A549 (cell line): ENCODE measurements at regions not wholly inside any gene's neighbourhood (a gene's known extent, or its start where the extent isn't known, plus 50 kb on each side); places are given as distances from the start of the nearest gene placed in this dataset.

Experiments used
- ATAC-seq, 2 experiments: fragments of 200-7000 bp in 1 of 2; fragments of >200 bp in 1 of 2; cut with Nextera tagmentation in 1 of 2; cut with Tn5 transposase in 1 of 2; 3 replicates each; pipeline versions ENCODE4 v1.8.0 to v1.9.1; 2018 to 2020; ENCODE audit warnings: mild to moderate bottlenecking in 1 of 2, moderate library complexity in 1 of 2
- CTCF ChIA-PET: fragments of 300-600 bp; sonication (Branson Sonifier 250); formaldehyde crosslinking; extraction: SDS; loops from one replicate; lab custom pipeline; 2021; ENCODE audit warnings: antibody characterized with exemption, inconsistent platforms; lab: Yijun Ruan, JAX
- POLR2A ChIA-PET: fragments of 350-600 bp; formaldehyde crosslinking; extraction: SDS; loops from one replicate; lab custom pipeline; 2021; ENCODE audit warnings: antibody characterized with exemption, inconsistent platforms; lab: Yijun Ruan, JAX
- DNase-seq, 2 experiments: peaks; one replicate each; pipeline versions ENCODE4 v3.0.0 to v3.0.0-alpha.2; 2011 to 2016; ENCODE audit warnings: low read depth in 1 of 2, low spot score in 1 of 2
- FAIRE-seq: peaks from 2 replicates; lab custom pipeline; 2011; peaks lifted over from hg19 to GRCh38; lab: Jason Lieb, UNC
- H3K27ac ChIP-seq, 2 experiments: fragments of >200 bp; sonication (Bioruptor Twin); formaldehyde crosslinking; 3 replicates each; pipeline ENCODE4 v1.5.1; 2016 to 2017
- H3K4me1 ChIP-seq: fragments of >200 bp; sonication (Bioruptor Twin); formaldehyde crosslinking; 3 replicates; pipeline ENCODE4 v1.6.1; 2016
- H3K4me2 ChIP-seq: fragments of >200 bp; sonication (Bioruptor Twin); formaldehyde crosslinking; 3 replicates; pipeline ENCODE4 v1.6.1; 2016
- H3K4me3 ChIP-seq: fragments of >200 bp; sonication (Bioruptor Twin); formaldehyde crosslinking; 3 replicates; pipeline ENCODE4 v1.5.1; 2016
- H3K9me3 ChIP-seq: fragments of >200 bp; sonication (Bioruptor Twin); formaldehyde crosslinking; 3 replicates; pipeline ENCODE4 v1.6.1; 2016
- CBX2 ChIP-seq: fragments of 200-600 bp; sonication (generic); IDR thresholded peaks from 2 replicates; pipeline ENCODE4 v1.6.1; 2016; ENCODE audit warnings: low read depth, mild to moderate bottlenecking, borderline replicate concordance
- CBX8 ChIP-seq: fragments of 200-600 bp; sonication (generic); IDR thresholded peaks from 2 replicates; pipeline ENCODE4 v1.6.1; 2016
- CHD4 ChIP-seq: fragments of 200-600 bp; sonication (generic); IDR thresholded peaks from 2 replicates; pipeline ENCODE4 v1.6.1; 2016; ENCODE audit warnings: antibody characterized with exemption, mild to moderate bottlenecking, borderline replicate concordance
- EHMT2 ChIP-seq: fragments of 200-600 bp; sonication (generic); IDR thresholded peaks from 2 replicates; pipeline ENCODE4 v1.6.1; 2016; ENCODE audit warnings: antibody characterized with exemption, low read depth, mild to moderate bottlenecking, moderate library complexity
- ELK1 ChIP-seq: fragments of 150-350 bp; IDR thresholded peaks from 2 replicates; pipeline ENCODE4 v1.6.1; 2014; ENCODE audit warnings: low read depth, mild to moderate bottlenecking, low read length
- EP300 ChIP-seq, 2 experiments: fragments of >200 bp; sonication (Bioruptor Twin); formaldehyde crosslinking; IDR thresholded peaks; 2 replicates in 1 of 2; 3 replicates in 1 of 2; pipeline ENCODE4 v1.6.1; 2016 to 2017
- ESRRA ChIP-seq: fragments of 150-350 bp; IDR thresholded peaks from 2 replicates; pipeline ENCODE4 v1.6.1; 2014; ENCODE audit warnings: mild to moderate bottlenecking, low read length, borderline replicate concordance
- FOSB ChIP-seq: fragments of 250-450 bp; sonication (Bioruptor Pico); IDR thresholded peaks from 2 replicates; pipeline ENCODE4 v1.5.0; 2020; ENCODE audit warnings: mild to moderate bottlenecking, moderate library complexity
- FOXS1 ChIP-seq: fragments of 250-450 bp; sonication (Bioruptor Pico); IDR thresholded peaks from 2 replicates; pipeline ENCODE4 v1.5.0; 2020; ENCODE audit warnings: mild to moderate bottlenecking, moderate library complexity
- HMGXB4 ChIP-seq: fragments of 250-450 bp; sonication (Bioruptor Pico); IDR thresholded peaks from 2 replicates; pipeline ENCODE4 v1.5.0; 2021; ENCODE audit warnings: mild to moderate bottlenecking, moderate library complexity, borderline replicate concordance
- HOXA7 ChIP-seq: fragments of 250-450 bp; sonication (Bioruptor Pico); IDR thresholded peaks from 2 replicates; pipeline ENCODE4 v1.5.0; 2020; ENCODE audit warnings: mild to moderate bottlenecking, moderate library complexity
- HOXB13 ChIP-seq: fragments of 250-450 bp; sonication (Bioruptor Pico); IDR thresholded peaks from 2 replicates; pipeline ENCODE4 v1.5.0; 2020; ENCODE audit warnings: low read depth, mild to moderate bottlenecking, moderate library complexity
- MAFK ChIP-seq: fragments of 450-650 bp; IDR thresholded peaks from 2 replicates; pipeline ENCODE4 v1.6.1; 2014; ENCODE audit not compliant: partially characterized antibody
- MAZ ChIP-seq: fragments of 150-350 bp; IDR thresholded peaks from 2 replicates; pipeline ENCODE4 v1.6.1; 2014; ENCODE audit warnings: antibody characterized with exemption, low read depth, low read length, borderline replicate concordance
- POLR2A ChIP-seq: IDR thresholded peaks from 2 replicates; pipeline ENCODE4 v1.6.1; 2012; ENCODE audit warnings: mild to moderate bottlenecking, low read length
- POLR2AphosphoS2 ChIP-seq: conservative IDR thresholded peaks from 2 replicates; pipeline ENCODE4 v1.6.1; 2012; ENCODE audit warnings: low read length, improper control_type of control experiment, inconsistent platforms
- RCOR1 ChIP-seq: fragments of 150-350 bp; IDR thresholded peaks from 2 replicates; pipeline ENCODE4 v1.6.1; 2014; ENCODE audit warnings: antibody characterized with exemption, low read length, low read depth
- REST ChIP-seq: fragments of 200-600 bp; sonication (generic); IDR thresholded peaks from 2 replicates; pipeline ENCODE4 v1.6.1; 2016; ENCODE audit warnings: antibody characterized with exemption, mild to moderate bottlenecking, moderate library complexity
- RFX5 ChIP-seq: fragments of 450-650 bp; IDR thresholded peaks from 2 replicates; pipeline ENCODE4 v1.7.1; 2014; ENCODE audit warnings: antibody characterized with exemption, mild to moderate bottlenecking, moderate library complexity
- RNF2 ChIP-seq: fragments of 200-600 bp; sonication (generic); IDR thresholded peaks from 2 replicates; pipeline ENCODE4 v1.6.1; 2016; ENCODE audit warnings: low read depth, mild to moderate bottlenecking, antibody characterized with exemption, moderate library complexity, borderline replicate concordance
- SMC3 ChIP-seq: fragments of >200 bp; sonication (Bioruptor Twin); formaldehyde crosslinking; IDR thresholded peaks from 3 replicates; pipeline ENCODE4 v1.6.1; 2018; ENCODE audit warnings: inconsistent platforms
- SREBF2 ChIP-seq: fragments of 450-650 bp; IDR thresholded peaks from 2 replicates; pipeline ENCODE4 v1.6.1; 2014; ENCODE audit warnings: mild to moderate bottlenecking, moderate library complexity
- USF2 ChIP-seq: fragments of 450-650 bp; IDR thresholded peaks from 2 replicates; pipeline ENCODE4 v1.6.1; 2014; ENCODE audit warnings: antibody characterized with exemption
- ZFP36 ChIP-seq: fragments of 450-650 bp; IDR thresholded peaks from 2 replicates; pipeline ENCODE4 v1.6.1; 2014; ENCODE audit warnings: borderline replicate concordance; ENCODE audit not compliant: partially characterized antibody
- WGBS: methylation state at CpG from one replicate; pipeline ENCODE4 v1.1.6; 2017; ENCODE audit errors: missing lambda C conversion rate; 5-methylcytosine and 5-hydroxymethylcytosine counted together

GRCh38 chr4:165548702-165549101 lies 169.9 kb downstream of the CPE start:
- TF ChIP-seq HMGXB4 (CRISPR knock-in tag), result no peak
- TF ChIP-seq POLR2AphosphoS2, result no peak
- no peak for TF ChIP-seq EHMT2
- no peak for TF ChIP-seq REST
- TF ChIP-seq EP300 (IDR thresholded peaks at IDR 0.05), result no peak
- no peak for TF ChIP-seq SMC3
- no peak for TF ChIP-seq POLR2A
- Histone ChIP-seq H3K4me2 (no peak overlapping the region), H3K4me1 (no peaks in the 10 kb centered on the region), H3K27ac (no peak overlapping the region), H3K9me3 (no peaks in the 10 kb centered on the region), H3K4me3 (no peak overlapping the region)
- no peak for ATAC-seq
- ChIA-PET CTCF (interaction anchor here (1.0 kb wide), 1 partner anchor 55 kb away, joined by 3 read pairs; no protein-coding TSS in a partner anchor), POLR2A (no interaction called here)
- no peak for FAIRE-seq
- DNase-seq, result no peak
- 18% methylated on average over 2 of the region's 2 CpGs for WGBS

GRCh38 chr4:165553221-165553810 lies 174.5 kb downstream of the CPE start:
- no peak for ATAC-seq
- H3K27ac ChIP-seq, result no peak overlapping the region
- FAIRE-seq, result no peak
- TF ChIP-seq SREBF2 (no peak), HOXA7 (no peak), FOXS1 (no peak), ESRRA (no peak), USF2 (no peak), CBX8 (no peak), ELK1 (no peak), RFX5 (no peak), RNF2 (no peak)
- TF ChIP-seq, all 56 proteins: peak for 0
- H3K4me2 ChIP-seq, result no peak overlapping the region
- no peak overlapping the region for H3K4me3 ChIP-seq
- no peaks in the 10 kb centered on the region for H3K4me1 ChIP-seq
- no peaks in the 10 kb centered on the region for H3K9me3 ChIP-seq
- WGBS, result 38% methylated on average over 2 of the region's 2 CpGs
- CTCF ChIA-PET, result no interaction called here
- no peak for DNase-seq
- POLR2A ChIA-PET, result no interaction called here

- no peak for ATAC-seq
- CTCF ChIA-PET, result no interaction called here
- TF ChIP-seq REST (no peak), HOXB13 (CRISPR knock-in tag) (no peak), FOSB (CRISPR knock-in tag) (no peak), CHD4 (no peak), MAFK (no peak), CBX2 (no peak), RCOR1 (no peak), MAZ (no peak), RFX5 (no peak), ZFP36 (no peak)
These were observed 176.5 kb downstream of the CPE start for GRCh38 chr4:165555302-165555701.

More at GRCh38 chr4:165555302-165555701, 176.5 kb downstream of the CPE start:
- FAIRE-seq, result no peak
- DNase-seq, result no peak
- 50% methylated on average over 5 of the region's 5 CpGs for WGBS
- POLR2A ChIA-PET, result no interaction called here
- no peaks in the 10 kb centered on the region for H3K9me3 ChIP-seq
- no peak overlapping the region for H3K4me3 ChIP-seq
- H3K27ac ChIP-seq, result no peak overlapping the region
- no peak overlapping the region for H3K4me2 ChIP-seq
- H3K4me1 ChIP-seq, result no peaks in the 10 kb centered on the region
